Suprapubic skin (tissue), 4 donors: ENCODE measurements at regions not wholly inside any gene's neighbourhood (a gene's known extent, or its start where the extent isn't known, plus 50 kb on each side); places are given as distances from the start of the nearest gene placed in this dataset.
"Not testable (repeated sequence)": the region's sequence is repeated elsewhere in the genome, so short reads cannot be mapped to it uniquely, and the experiment has no call there.

ENCODE experiments used
- DNase-seq, 2 donors: peaks; one replicate each; pipeline ENCODE4 v3.0.0-alpha.2; 2019; ENCODE audit warnings: low spot score in 2 of 2
- H3K27ac ChIP-seq: fragments of 200-600 bp; sonication (generic); one replicate; pipeline ENCODE4 v1.5.1; 2019
- H3K27me3 ChIP-seq: fragments of 200-600 bp; sonication (generic); one replicate; pipeline ENCODE4 v1.5.1; 2019
- H3K36me3 ChIP-seq: fragments of 200-600 bp; sonication (generic); one replicate; pipeline ENCODE4 v1.5.1; 2019
- H3K4me1 ChIP-seq: fragments of 200-600 bp; sonication (generic); one replicate; pipeline ENCODE4 v1.5.1; 2019
- H3K4me3 ChIP-seq: fragments of 200-600 bp; sonication (generic); one replicate; pipeline ENCODE4 v1.5.1; 2019; ENCODE audit warnings: mild to moderate bottlenecking
- H3K9me3 ChIP-seq: fragments of 200-600 bp; sonication (generic); one replicate; pipeline ENCODE4 v1.5.1; 2019
- EP300 ChIP-seq: sonication (generic); formaldehyde crosslinking; IDR thresholded peaks from one replicate; pipeline ENCODE4 v1.6.1; 2017; ENCODE audit warnings: antibody characterized with exemption
- POLR2A ChIP-seq, 2 donors: fragments of 450-650 bp; IDR thresholded peaks; one replicate each; pipeline ENCODE4 v1.6.1; 2017; ENCODE audit warnings: antibody characterized with exemption in 2 of 2, mild to moderate bottlenecking in 2 of 2, moderate library complexity in 2 of 2
- POLR2AphosphoS5 ChIP-seq, 3 donors: sonication (generic); formaldehyde crosslinking; IDR thresholded peaks; one replicate each; pipeline ENCODE4 v1.6.1; 2017; ENCODE audit warnings: antibody characterized with exemption in 3 of 3
- WGBS: methylation state at CpG from one replicate; pipeline ENCODE4 v1.1.5; 2018; 5-methylcytosine and 5-hydroxymethylcytosine counted together
- TF ChIP-seq, protein P1 (sequence below), 2 donors: fragments of 200-600 bp in 1 of 2; fragments of 450-650 bp in 1 of 2; sonication (generic) in 1 of 2; IDR thresholded peaks; one replicate each; pipeline ENCODE4 v1.5.1; 2016 to 2019; ENCODE audit warnings: antibody characterized with exemption in 2 of 2, mild to moderate bottlenecking in 1 of 2, moderate library complexity in 1 of 2

DNA sequence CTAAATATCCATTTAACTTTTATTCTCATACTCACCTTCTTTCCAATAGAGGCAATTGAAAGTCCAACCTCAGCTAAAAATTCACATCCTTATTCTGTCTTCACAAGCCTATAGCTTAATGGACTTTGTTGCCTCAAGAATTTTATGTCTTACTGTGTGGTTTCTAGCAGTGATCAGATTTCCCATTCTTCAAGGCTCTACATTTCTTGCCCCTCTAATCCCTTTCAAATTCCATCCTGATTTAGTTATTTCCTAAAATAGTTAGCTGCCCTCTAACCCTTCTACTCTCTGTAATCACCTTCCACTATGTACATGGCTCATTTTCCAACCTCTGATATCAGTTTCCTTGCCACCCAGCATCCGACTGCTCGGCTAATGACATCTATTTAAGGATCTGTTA, 204.1 kb upstream of the CENPE start:
- 91% methylated on average over 2 of the region's 2 CpGs for WGBS
- no peaks in the 10 kb centered on the region for H3K9me3 ChIP-seq
- no peak for TF ChIP-seq EP300
- TF ChIP-seq POLR2AphosphoS5 (IDR thresholded peaks at IDR 0.05): no peak
- no peak for TF ChIP-seq POLR2A (IDR thresholded peaks at IDR 0.05)
- TF ChIP-seq, protein P1, sequence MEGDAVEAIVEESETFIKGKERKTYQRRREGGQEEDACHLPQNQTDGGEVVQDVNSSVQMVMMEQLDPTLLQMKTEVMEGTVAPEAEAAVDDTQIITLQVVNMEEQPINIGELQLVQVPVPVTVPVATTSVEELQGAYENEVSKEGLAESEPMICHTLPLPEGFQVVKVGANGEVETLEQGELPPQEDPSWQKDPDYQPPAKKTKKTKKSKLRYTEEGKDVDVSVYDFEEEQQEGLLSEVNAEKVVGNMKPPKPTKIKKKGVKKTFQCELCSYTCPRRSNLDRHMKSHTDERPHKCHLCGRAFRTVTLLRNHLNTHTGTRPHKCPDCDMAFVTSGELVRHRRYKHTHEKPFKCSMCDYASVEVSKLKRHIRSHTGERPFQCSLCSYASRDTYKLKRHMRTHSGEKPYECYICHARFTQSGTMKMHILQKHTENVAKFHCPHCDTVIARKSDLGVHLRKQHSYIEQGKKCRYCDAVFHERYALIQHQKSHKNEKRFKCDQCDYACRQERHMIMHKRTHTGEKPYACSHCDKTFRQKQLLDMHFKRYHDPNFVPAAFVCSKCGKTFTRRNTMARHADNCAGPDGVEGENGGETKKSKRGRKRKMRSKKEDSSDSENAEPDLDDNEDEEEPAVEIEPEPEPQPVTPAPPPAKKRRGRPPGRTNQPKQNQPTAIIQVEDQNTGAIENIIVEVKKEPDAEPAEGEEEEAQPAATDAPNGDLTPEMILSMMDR (IDR thresholded peaks at IDR 0.05): no peak
- DNase-seq: no peak
- no peak overlapping the region for H3K4me3 ChIP-seq
- no peaks in the 10 kb centered on the region for H3K4me1 ChIP-seq
- no peaks in the 10 kb centered on the region for H3K36me3 ChIP-seq
- H3K27me3 ChIP-seq: no peaks in the 10 kb centered on the region
- no peak overlapping the region for H3K27ac ChIP-seq

DNA sequence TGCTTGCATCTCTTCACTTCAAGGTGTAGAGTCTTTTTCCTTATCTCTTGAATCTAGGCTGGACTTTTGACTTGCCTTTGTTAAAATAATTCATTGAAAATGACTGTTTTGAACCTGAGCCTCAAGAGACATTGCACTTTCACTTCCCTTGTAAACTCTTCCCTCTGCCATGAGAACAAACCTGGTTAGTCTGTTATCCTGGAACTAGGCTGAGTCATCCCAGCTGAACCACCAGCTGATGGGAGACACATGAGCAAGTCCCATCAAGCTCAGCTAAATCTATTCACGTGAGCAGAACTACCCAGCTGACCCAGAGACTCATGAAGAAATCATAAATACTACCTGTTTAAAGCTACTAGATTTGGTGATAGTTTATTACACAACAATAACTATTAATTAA, 202.3 kb upstream of the CENPE start:
- Histone ChIP-seq H3K36me3 (no peaks in the 10 kb centered on the region), H3K9me3 (no peaks in the 10 kb centered on the region), H3K27me3 (no peaks in the 10 kb centered on the region), H3K4me1 (no peaks in the 10 kb centered on the region), H3K4me3 (no peak overlapping the region), H3K27ac (no peak overlapping the region)
- no peak for DNase-seq
- TF ChIP-seq POLR2A (IDR thresholded peaks at IDR 0.05) (no peak), POLR2AphosphoS5 (IDR thresholded peaks at IDR 0.05) (no peak), EP300 (no peak)
- TF ChIP-seq, protein P1 (IDR thresholded peaks at IDR 0.05): no peak
- WGBS: 8% methylated on average over 1 of the region's 1 CpG

DNA sequence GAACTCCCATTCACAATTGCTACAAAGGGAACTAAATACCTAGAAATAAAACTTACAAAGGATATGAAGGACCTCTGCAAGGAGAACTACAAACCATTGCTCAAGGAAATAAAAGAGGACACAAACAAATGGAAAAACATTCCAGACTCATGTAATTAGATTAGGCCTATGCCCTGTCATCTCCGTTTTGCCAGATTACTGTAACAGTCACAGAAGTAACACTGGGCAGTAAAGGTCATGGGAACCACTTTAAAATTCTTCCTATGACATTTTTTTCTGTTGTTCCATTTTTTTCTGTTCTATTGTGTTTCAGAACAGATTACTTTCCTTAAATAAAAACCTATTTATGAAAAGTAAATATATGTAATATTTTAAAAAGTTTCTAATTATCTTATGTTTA, 199.4 kb upstream of the CENPE start:
- no peaks in the 10 kb centered on the region for H3K4me1 ChIP-seq
- H3K36me3 ChIP-seq: no peaks in the 10 kb centered on the region
- H3K27ac ChIP-seq: no peak overlapping the region
- 44% methylated on average over 1 of the region's 1 CpG for WGBS
- H3K9me3 ChIP-seq: no peaks in the 10 kb centered on the region
- no peak overlapping the region for H3K4me3 ChIP-seq
- no peak for TF ChIP-seq POLR2A (IDR thresholded peaks at IDR 0.05)
- TF ChIP-seq POLR2AphosphoS5 (IDR thresholded peaks at IDR 0.05): no peak
- TF ChIP-seq EP300: no peak
- TF ChIP-seq, protein P1 (IDR thresholded peaks at IDR 0.05): no peak
- no peaks in the 10 kb centered on the region for H3K27me3 ChIP-seq
- no peak for DNase-seq

DNA sequence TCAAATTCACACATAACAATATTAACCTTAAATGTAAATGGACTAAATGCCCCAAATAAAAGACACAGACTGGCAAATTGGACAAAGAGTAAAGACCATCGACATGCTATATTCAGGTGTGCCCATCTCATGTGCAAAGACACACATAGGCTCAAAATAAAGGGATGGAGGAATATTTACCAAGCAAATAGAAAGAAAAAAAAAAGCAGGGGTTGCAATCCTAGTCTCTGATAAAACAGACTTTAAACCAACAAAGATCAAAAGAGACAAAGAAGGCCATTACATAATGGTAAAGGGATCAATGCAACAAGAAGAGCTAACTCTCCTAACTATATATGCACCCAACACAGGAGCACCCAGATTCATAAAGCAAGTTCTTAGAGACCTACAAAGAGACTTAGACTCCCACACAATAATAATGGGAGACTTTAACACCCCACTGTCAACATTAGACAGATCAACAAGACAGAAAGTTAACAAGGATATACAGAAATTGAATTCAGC, 189.4 kb upstream of the CENPE start:
- not testable (repeated sequence) for DNase-seq, H3K36me3 ChIP-seq, H3K9me3 ChIP-seq, H3K4me3 ChIP-seq, H3K27ac ChIP-seq, H3K27me3 ChIP-seq, H3K4me1 ChIP-seq
- 100% methylated on average over 1 of the region's 1 CpG for WGBS

DNA sequence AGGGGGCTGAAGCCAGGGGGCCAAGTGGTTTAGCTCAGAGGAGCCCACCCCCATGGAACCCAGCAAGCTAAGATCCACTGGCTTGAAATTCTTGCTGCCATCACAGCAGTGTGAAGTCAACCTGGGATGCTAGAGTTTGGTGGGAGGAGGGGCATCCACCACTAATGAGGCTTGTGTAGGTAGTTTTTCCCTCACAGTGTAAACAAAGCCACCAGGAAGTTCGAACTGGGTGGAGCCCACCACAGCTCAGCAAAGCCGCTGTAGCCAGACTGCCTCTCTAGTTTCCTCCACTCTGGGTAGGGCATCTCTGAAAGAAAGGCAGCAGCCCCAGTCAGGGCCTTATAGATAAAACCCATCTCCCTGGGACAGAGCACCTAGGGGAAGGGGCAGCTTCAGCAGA, 187.4 kb upstream of the CENPE start:
- WGBS: 81% methylated on average over 2 of the region's 2 CpGs
- not testable (repeated sequence) for H3K4me1 ChIP-seq, H3K27ac ChIP-seq, H3K36me3 ChIP-seq, H3K27me3 ChIP-seq, DNase-seq, H3K4me3 ChIP-seq, H3K9me3 ChIP-seq

DNA sequence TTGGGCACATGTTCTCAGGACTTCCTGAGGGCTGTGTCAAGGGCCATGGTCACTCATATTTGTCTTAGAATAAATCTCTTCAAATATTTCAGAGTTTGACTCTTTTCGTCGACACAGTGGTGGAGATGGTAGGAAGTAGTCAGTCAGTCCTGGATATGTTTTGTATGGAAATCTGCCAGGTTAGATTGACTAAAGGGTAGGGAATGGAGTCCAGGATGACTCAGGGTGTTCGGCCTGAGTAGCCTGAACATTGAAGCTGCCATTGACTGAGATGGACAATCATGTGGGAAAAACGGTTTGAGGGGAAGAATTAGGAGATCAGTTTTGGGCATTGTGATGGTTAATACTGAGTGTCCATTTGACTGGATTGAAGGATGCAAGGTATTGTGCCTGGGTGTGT, 177.1 kb upstream of the CENPE start:
- Histone ChIP-seq H3K27ac (no peak overlapping the region), H3K4me3 (no peak overlapping the region), H3K27me3 (no peaks in the 10 kb centered on the region), H3K4me1 (no peaks in the 10 kb centered on the region), H3K36me3 (no peaks in the 10 kb centered on the region), H3K9me3 (no peaks in the 10 kb centered on the region)
- 92% methylated on average over 4 of the region's 4 CpGs for WGBS
- DNase-seq: no peak
- no peak for TF ChIP-seq POLR2AphosphoS5 (IDR thresholded peaks at IDR 0.05)
- TF ChIP-seq, protein P1 (IDR thresholded peaks at IDR 0.05): no peak
- no peak for TF ChIP-seq POLR2A (IDR thresholded peaks at IDR 0.05)
- TF ChIP-seq EP300: no peak
